GM21723 (cell line): ENCODE measurements at regions not wholly inside any gene's neighbourhood (a gene's known extent, or its start where the extent isn't known, plus 50 kb on each side); places are given as distances from the start of the nearest gene placed in this dataset.

ENCODE experiments used
- ATAC-seq: cut with Tn5 transposase; IDR thresholded peaks from one replicate; pipeline ENCODE4 v1.9.1; 2021; ENCODE audit warnings: mild to moderate bottlenecking, moderate library complexity; ENCODE audit not compliant: unreplicated experiment

GRCh38 chr14:75370416-75371205 lies 57.2 kb upstream of the JDP2 start:
- no peak for ATAC-seq

DNA sequence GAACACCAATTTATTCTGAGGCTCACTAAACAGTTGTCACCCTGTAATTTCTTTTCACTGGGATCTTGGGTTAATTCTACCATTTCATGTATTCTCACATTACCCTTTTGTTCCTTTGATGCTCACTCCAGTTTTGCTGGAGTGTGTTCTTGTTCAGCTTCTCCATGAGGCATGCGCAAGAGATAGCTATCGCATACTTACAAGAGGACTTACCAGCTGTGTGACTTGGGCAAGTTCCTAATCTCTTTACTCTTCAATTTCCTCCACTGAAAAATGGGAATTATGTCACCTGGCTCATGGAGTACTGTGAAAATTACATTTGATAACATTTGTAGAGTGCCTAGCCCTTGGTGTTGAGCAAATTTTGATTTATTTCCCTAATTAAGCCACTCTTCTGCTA lies 56.5 kb upstream of the JDP2 start:
- no peak for ATAC-seq

GRCh38 chr14:75372260-75372659 lies 55.6 kb upstream of the JDP2 start:
- no peak for ATAC-seq

GRCh38 chr14:75373133-75373532 lies 54.7 kb upstream of the JDP2 start:
- ATAC-seq: no peak

DNA sequence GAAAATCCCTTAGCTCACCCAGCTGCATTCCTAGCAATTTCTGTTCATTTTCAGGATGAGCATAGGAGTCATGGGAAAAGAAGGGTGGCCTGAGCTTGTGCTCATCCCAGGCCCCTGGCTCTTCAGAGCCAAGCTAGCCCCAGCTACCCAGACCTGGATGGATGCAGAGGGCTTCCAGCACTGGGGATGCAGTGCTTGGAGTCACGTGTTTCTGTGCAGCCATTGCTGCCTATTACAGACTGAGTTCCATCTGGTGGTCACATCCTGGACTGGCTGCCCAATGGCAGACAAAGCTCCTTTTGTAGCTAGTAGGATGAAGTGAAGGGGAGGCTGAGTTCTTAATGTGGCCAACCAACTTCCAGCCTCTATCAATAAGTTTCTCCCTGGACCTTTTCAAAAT lies 54.2 kb upstream of the JDP2 start:
- ATAC-seq: no peak

GRCh38 chr14:75374911-75375310 lies 52.9 kb upstream of the JDP2 start:
- no peak for ATAC-seq

GRCh38 chr14:75375983-75376382 lies 51.8 kb upstream of the JDP2 start:
- ATAC-seq: no peak
